Head of caudate nucleus (tissue), 42 donors: ENCODE measurements at regions not wholly inside any gene's neighbourhood (a gene's known extent, or its start where the extent isn't known, plus 50 kb on each side); places are given as distances from the start of the nearest gene placed in this dataset.

ENCODE experiments used
- DNase-seq, 42 donors: peaks; one replicate each; pipeline versions ENCODE4 v3.0.0 to v3.0.0-alpha.2; 2020 to 2021; ENCODE audit warnings: mixed read lengths in 7 of 42
- intact Hi-C: fragments of 100-400 bp; cut with DNase I; formaldehyde crosslinking; loops from one replicate; pipeline ENCODE4 v1.15.0; 2022

GRCh38 chr5:98463676-98464075 lies 309.8 kb upstream of the RGMB start:
- intact Hi-C loops = no loop called here
- no peak for DNase-seq

- DNase-seq = no peak
- intact Hi-C loops = no loop called here
Observed at GRCh38 chr5:98464737-98465330, 308.6 kb upstream of the RGMB start.

- DNase-seq = no peak
- intact Hi-C loops = no loop called here
Observed at GRCh38 chr5:98468188-98468869, 305.1 kb upstream of the RGMB start.

- intact Hi-C loops = no loop called here
Observed at GRCh38 chr5:98470747-98471146, 302.7 kb upstream of the RGMB start.

GRCh38 chr5:98471458-98471857 lies 302.0 kb upstream of the RGMB start:
- DNase-seq = no peak
- intact Hi-C loops = no loop called here

More at GRCh38 chr5:98470747-98471146, 302.7 kb upstream of the RGMB start:
- no peak for DNase-seq

GRCh38 chr5:98474216-98474615 lies 299.2 kb upstream of the RGMB start:
- no peak for DNase-seq
- intact Hi-C loops = no loop called here

- DNase-seq = no peak
- intact Hi-C loops = no loop called here
Observed at GRCh38 chr5:98474782-98475181, 298.7 kb upstream of the RGMB start.

GRCh38 chr5:98482321-98483300 lies 290.9 kb upstream of the RGMB start:
- intact Hi-C loops = no loop called here
- no peak for DNase-seq

GRCh38 chr5:98483301-98483685 lies 290.2 kb upstream of the RGMB start:
- DNase-seq = peak in 2 of 42 donors; percentile 1 to 16
- intact Hi-C loops = no loop called here

GRCh38 chr5:98489021-98489420 lies 284.4 kb upstream of the RGMB start:
- DNase-seq = no peak
- intact Hi-C loops = no loop called here

- intact Hi-C loops = no loop called here
Observed at GRCh38 chr5:98490348-98490747, 283.1 kb upstream of the RGMB start.

GRCh38 chr5:98492258-98492657 lies 281.2 kb upstream of the RGMB start:
- intact Hi-C loops = no loop called here
- no peak for DNase-seq

More at GRCh38 chr5:98490348-98490747, 283.1 kb upstream of the RGMB start:
- no peak for DNase-seq

- intact Hi-C loops = no loop called here
- no peak for DNase-seq
Observed at GRCh38 chr5:98497418-98497817, 276.0 kb upstream of the RGMB start.

- no peak for DNase-seq
- intact Hi-C loops = no loop called here
Observed at GRCh38 chr5:98498028-98498427, 275.4 kb upstream of the RGMB start.

- intact Hi-C loops = no loop called here
- no peak for DNase-seq
Observed at GRCh38 chr5:98499892-98500291, 273.6 kb upstream of the RGMB start.

GRCh38 chr5:98500811-98501210 lies 272.7 kb upstream of the RGMB start:
- DNase-seq = no peak
- intact Hi-C loops = no loop called here

GRCh38 chr5:98503616-98504015 lies 269.8 kb upstream of the RGMB start:
- intact Hi-C loops = no loop called here
- no peak for DNase-seq

- DNase-seq = no peak
Observed at GRCh38 chr5:98504505-98504904, 269.0 kb upstream of the RGMB start.

GRCh38 chr5:98510143-98510985 lies 263.1 kb upstream of the RGMB start:
- intact Hi-C loops = no loop called here
- peak in 24 of 42 donors; percentile 5 to 64 (median 14) for DNase-seq

More at GRCh38 chr5:98504505-98504904, 269.0 kb upstream of the RGMB start:
- intact Hi-C loops = no loop called here
